Adrenal gland (tissue), 5 donors: ENCODE measurements at regions not wholly inside any gene's neighbourhood (a gene's known extent, or its start where the extent isn't known, plus 50 kb on each side); places are given as distances from the start of the nearest gene placed in this dataset.

ENCODE experiments used
- CTCF ChIP-seq, 6 experiments: fragments of 450-650 bp in 4 of 6; fragments of 200-600 bp in 2 of 6; sonication (generic) in 1 of 6; IDR thresholded peaks; 1 replicate in 5 of 6; 2 replicates in 1 of 6; pipeline versions ENCODE4 v1.5.1 to v1.8.0; 2016 to 2021; ENCODE audit warnings: antibody characterized with exemption in 6 of 6, mild to moderate bottlenecking in 2 of 6, moderate library complexity in 1 of 6
- POLR2A ChIP-seq, 2 donors: fragments of 450-650 bp; IDR thresholded peaks; one replicate each; pipeline ENCODE4 v1.6.1; 2017; ENCODE audit warnings: antibody characterized with exemption in 2 of 2, mild to moderate bottlenecking in 2 of 2, moderate library complexity in 1 of 2
- donor health status: DM: no; HTN: no; CAD: no.

DNA sequence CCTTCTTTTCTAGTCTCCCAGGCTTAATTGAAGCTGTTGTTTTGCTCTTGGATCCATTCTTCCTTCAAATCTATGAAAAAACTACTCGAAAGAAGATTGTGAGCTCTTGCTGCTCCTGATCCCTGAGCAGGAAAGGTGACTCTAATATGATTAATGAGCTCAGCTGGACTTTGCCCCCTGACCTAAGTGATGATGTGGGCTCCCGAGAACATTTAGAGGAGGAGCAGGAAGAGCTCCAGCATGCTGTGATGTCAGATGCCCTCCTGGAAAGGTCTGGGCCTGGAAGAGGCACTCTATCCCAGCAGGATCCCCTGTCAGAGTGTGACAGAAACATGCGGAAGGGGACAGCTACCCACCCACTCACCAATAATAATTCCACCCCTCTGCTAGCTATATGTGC lies 117.9 kb upstream of the PELI1 start:
- TF ChIP-seq CTCF (IDR thresholded peaks at IDR 0.05) (no peak), POLR2A (IDR thresholded peaks at IDR 0.05) (no peak)
